Ishikawa (cell line): ENCODE measurements at regions not wholly inside any gene's neighbourhood (a gene's known extent, or its start where the extent isn't known, plus 50 kb on each side); places are given as distances from the start of the nearest gene placed in this dataset.

Experiments used
- RAD21 ChIP-seq: IDR thresholded peaks from 2 replicates; pipeline ENCODE4 v1.6.1; 2012; ENCODE audit warnings: low read depth
- TCF12 ChIP-seq: IDR thresholded peaks from 2 replicates; pipeline ENCODE4 v1.6.1; 2012; ENCODE audit warnings: low read depth

DNA sequence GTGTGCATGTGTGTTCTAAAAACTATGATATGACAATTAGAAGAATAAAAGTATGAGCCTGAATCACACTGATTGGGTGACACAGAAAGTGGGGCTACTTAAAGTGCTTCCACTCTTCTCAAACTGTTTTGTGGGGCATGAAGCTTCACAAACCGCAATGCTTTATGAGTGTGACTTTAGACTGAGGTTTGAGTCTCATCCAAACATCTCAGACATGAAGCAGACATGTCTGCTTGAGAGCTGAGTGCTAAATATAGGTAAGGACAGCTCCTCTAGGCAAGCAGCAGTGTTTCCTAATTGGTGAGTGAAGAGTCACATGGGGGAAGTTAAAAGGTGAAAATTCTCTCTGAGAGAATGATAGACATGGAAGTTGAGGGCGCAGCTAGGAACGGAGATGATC is 726.9 kb upstream of the CITED2 start:
- TF ChIP-seq RAD21: no peak
- no peak for TF ChIP-seq TCF12
